ENCODE measurements at regions not wholly inside any gene's neighbourhood (a gene's known extent, or its start where the extent isn't known, plus 50 kb on each side); places are given as distances from the start of the nearest gene placed in this dataset.
A peak's percentile ranks its signal among the peaks of the same experiment; 100 is the strongest.

DNA sequence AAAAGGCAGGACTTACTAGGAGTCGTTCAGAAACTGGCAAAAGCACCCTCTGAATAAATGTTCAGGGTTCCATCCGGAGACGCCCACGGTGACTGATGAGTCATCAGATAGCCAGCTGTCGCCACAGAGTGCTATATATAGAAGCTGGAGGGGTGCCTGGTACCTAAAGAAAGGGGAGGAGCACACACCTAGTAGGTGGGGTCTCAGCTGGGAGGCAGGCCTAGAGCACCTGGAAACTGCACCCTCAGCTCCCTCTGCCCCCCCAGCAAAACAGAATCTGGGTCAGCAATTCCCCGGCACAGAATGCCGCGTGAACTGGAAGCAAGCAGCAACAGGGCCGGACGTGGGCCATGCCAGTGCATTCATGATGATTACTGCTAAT is 242.0 kb downstream of the BCOR start:
- CTCF ChIA-PET (ENCODE audit: low intra/inter-chr PET ratio), result no interaction called here
- POLR2A ChIA-PET, result no interaction called here
- Histone ChIP-seq H3K27ac (ENCODE audit: extremely low read depth, low read depth, low read length) (peak overlapping the region; percentile 70), H3K4me3 (peak overlapping the region; percentile 39), H3K36me3 (ENCODE audit: control insufficient read depth, insufficient read depth, low read length) (no peaks in the 10 kb centered on the region), H3K9ac (ENCODE audit: insufficient read depth in 1 of 2, low read depth in 2 of 2, low read length in 2 of 2) (peak overlapping the region; percentile 65 to 74; a peak in 3 of 4 replicates), H3K79me2 (ENCODE audit: control insufficient read depth, insufficient read depth, low read length) (no peaks in the 10 kb centered on the region; the same call in 2 of the 3 replicates), H3K9me1 (ENCODE audit: control insufficient read depth, insufficient read depth, low read length) (no peaks in the 10 kb centered on the region), H3K27me3 (ENCODE audit: control insufficient read depth in 2 of 2, insufficient read depth in 2 of 2, low read length in 2 of 2) (no peaks in the 10 kb centered on the region), H3K4me2 (ENCODE audit: insufficient read depth, low read length) (peak overlapping the region; percentile 75), H3K4me1 (replicated peaks in 1 of 2; ENCODE audit: control insufficient read depth in 2 of 2, insufficient read depth in 2 of 2, low read length in 2 of 2) (peaks cover 30 to 70% of the 10 kb centered on the region in 2 experiments), H4K20me1 (replicated peaks; ENCODE audit: control insufficient read depth, insufficient read depth, low read length) (no peaks in the 10 kb centered on the region), H2AFZ (ENCODE audit: low read depth, low read length) (peak overlapping the region; percentile 53; the same call in 1 of the 2 replicates), H3K9me3 (replicated peaks; ENCODE audit: control insufficient read depth, insufficient read depth, low read depth, low read length) (no peaks in the 10 kb centered on the region)
- peak; percentile 76 to 79 (median 78) for DNase-seq (ENCODE audit: extremely low read depth in 1 of 4, low spot score in 3 of 4)
- 10% methylated on average over 9 of the region's 10 CpGs for whole genome bisulfite sequencing (ENCODE audit: insufficient coverage, low coverage, missing lambda C conversion rate)
- in situ Hi-C loops (cut with MboI), result no loop called here
- ATAC-seq, result peak; percentile 78
- peak; percentile 82 for FAIRE-seq
- intact Hi-C loops (cut with micrococcal nuclease), result loop anchor here (10.0 kb wide), 1 partner anchor 121 kb away; no protein-coding TSS in a partner anchor
- BruUV-seq (replicated peaks), result no TSS peak
- TF ChIP-seq MEF2A (IDR thresholded peaks at IDR 0.05; ENCODE audit: control insufficient read depth, low read depth, low read length), result peak; percentile 98
- peak; percentile 29 for TF ChIP-seq HDAC3 (IDR thresholded peaks at IDR 0.05; ENCODE audit: borderline replicate concordance, partially characterized antibody)
- peak; percentile 69 for TF ChIP-seq SMARCA4 (IDR thresholded peaks at IDR 0.05)
- no peak for TF ChIP-seq ZC3H4 (CRISPR knock-in tag; IDR thresholded peaks at IDR 0.05; ENCODE audit: borderline replicate concordance)
- no peak for TF ChIP-seq TRIM24 (IDR thresholded peaks at IDR 0.05)
- peak; percentile 27 for TF ChIP-seq TAF1 (IDR thresholded peaks at IDR 0.05; ENCODE audit: control insufficient read depth, extremely low read depth, insufficient read depth, low read length, severe bottlenecking)
- no peak for TF ChIP-seq HNRNPL (IDR thresholded peaks at IDR 0.05; ENCODE audit: low read depth, low read length)
- peak; percentile 22 for TF ChIP-seq MEIS2 (IDR thresholded peaks at IDR 0.05; ENCODE audit: partially characterized antibody)
- peak; percentile 33; the same call in 1 of the 2 replicates for TF ChIP-seq ZFX (CRISPR knock-in tag; IDR thresholded peaks at IDR 0.05)
- TF ChIP-seq ZNF3 (CRISPR knock-in tag; IDR thresholded peaks at IDR 0.05), result no peak
- TF ChIP-seq MYC (IDR thresholded peaks at IDR 0.05; ENCODE audit: low read depth, low read length), result no peak
- TF ChIP-seq MYC (CRISPR knock-in tag; IDR thresholded peaks at IDR 0.05; ENCODE audit: borderline replicate concordance, low read depth), result no peak
- TF ChIP-seq, protein P1, sequence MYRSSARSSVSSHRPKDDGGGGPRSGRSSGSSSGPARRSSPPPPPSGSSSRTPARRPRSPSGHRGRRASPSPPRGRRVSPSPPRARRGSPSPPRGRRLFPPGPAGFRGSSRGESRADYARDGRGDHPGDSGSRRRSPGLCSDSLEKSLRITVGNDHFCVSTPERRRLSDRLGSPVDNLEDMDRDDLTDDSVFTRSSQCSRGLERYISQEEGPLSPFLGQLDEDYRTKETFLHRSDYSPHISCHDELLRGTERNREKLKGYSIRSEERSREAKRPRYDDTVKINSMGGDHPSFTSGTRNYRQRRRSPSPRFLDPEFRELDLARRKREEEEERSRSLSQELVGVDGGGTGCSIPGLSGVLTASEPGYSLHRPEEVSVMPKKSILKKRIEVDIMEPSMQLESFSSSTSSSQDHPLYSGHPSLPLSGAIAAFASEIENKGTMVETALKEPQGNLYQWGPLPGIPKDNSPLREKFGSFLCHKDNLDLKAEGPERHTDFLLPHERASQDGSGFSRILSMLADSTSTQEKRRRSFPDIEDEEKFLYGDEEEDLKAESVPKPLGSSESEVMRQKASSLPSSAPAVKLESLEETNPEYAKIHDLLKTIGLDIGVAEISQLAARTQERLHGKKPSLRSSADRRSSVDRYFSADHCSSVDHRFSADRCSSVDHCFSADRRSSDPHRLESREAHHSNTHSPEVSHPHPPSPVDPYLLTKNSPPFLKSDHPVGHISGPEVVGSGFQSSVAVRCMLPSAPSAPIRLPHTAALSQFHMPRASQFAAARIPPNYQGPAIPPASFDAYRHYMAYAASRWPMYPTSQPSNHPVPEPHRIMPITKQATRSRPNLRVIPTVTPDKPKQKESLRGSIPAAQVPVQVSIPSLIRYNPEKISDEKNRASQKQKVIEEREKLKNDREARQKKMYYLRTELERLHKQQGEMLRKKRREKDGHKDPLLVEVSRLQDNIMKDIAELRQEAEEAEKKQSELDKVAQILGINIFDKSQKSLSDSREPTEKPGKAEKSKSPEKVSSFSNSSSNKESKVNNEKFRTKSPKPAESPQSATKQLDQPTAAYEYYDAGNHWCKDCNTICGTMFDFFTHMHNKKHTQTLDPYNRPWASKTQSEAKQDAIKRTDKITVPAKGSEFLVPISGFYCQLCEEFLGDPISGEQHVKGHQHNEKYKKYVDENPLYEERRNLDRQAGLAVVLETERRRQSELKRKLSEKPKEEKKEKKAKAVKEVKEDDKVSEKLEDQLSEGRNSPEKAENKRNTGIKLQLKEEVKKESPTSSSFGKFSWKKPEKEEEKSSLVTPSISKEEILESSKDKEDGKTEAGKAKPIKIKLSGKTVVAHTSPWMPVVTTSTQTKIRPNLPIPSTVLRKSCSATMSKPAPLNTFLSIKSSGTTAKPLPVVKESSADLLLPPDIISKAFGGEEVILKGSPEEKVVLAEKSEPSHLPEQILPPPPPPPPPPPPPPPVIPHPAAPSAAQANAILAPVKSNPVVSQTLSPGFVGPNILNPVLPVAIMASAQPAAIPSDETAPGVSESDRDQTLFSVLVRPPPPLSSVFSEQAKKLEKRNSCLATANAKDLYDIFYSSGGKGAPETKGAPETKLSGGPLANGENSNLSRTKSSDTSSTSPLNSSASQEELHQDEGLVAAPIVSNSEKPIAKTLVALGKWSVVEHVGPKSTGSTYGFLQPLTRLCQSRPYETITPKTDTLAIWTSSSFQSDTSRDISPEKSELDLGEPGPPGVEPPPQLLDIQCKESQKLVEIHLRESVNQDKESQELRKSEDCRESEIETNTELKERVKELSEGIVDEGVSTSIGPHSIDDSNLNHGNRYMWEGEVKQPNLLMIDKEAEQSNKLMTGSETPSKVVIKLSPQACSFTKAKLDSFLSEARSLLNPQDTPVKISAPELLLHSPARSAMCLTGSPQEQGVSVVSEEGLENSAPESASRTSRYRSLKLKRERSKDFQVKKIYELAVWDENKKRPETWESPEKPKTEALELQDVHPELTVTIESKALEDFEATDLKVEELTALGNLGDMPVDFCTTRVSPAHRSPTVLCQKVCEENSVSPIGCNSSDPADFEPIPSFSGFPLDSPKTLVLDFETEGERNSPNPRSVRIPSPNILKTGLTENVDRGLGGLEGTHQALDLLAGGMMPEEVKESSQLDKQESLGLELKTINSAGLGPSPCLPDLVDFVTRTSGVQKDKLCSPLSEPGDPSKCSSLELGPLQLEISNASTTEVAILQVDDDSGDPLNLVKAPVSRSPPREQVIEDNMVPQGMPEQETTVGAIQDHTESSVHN (IDR thresholded peaks at IDR 0.05; ENCODE audit: borderline replicate concordance in 1 of 2, low read depth in 1 of 2), result 0 out of 4 replicates have a peak, but pooled peaks of 1 of the 2 experiments have one; percentile 20
- TF ChIP-seq, protein P2, sequence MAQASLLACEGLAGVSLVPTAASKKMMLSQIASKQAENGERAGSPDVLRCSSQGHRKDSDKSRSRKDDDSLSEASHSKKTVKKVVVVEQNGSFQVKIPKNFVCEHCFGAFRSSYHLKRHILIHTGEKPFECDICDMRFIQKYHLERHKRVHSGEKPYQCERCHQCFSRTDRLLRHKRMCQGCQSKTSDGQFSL (CRISPR knock-in tag; IDR thresholded peaks at IDR 0.05), result 0 out of 2 replicates have a peak, but pooled peaks have one; percentile 28
- TF ChIP-seq, protein P2 (tag; IDR thresholded peaks at IDR 0.05), result no peak
